ENCODE measurements at regions not wholly inside any gene's neighbourhood (a gene's known extent, or its start where the extent isn't known, plus 50 kb on each side); places are given as distances from the start of the nearest gene placed in this dataset.

- intact Hi-C loops (cut with DNase I): no loop called here
- TF ChIP-seq, protein P1, sequence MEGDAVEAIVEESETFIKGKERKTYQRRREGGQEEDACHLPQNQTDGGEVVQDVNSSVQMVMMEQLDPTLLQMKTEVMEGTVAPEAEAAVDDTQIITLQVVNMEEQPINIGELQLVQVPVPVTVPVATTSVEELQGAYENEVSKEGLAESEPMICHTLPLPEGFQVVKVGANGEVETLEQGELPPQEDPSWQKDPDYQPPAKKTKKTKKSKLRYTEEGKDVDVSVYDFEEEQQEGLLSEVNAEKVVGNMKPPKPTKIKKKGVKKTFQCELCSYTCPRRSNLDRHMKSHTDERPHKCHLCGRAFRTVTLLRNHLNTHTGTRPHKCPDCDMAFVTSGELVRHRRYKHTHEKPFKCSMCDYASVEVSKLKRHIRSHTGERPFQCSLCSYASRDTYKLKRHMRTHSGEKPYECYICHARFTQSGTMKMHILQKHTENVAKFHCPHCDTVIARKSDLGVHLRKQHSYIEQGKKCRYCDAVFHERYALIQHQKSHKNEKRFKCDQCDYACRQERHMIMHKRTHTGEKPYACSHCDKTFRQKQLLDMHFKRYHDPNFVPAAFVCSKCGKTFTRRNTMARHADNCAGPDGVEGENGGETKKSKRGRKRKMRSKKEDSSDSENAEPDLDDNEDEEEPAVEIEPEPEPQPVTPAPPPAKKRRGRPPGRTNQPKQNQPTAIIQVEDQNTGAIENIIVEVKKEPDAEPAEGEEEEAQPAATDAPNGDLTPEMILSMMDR (IDR thresholded peaks at IDR 0.05): no peak
- Histone ChIP-seq H3K4me3 (no peak overlapping the region), H3K27me3 (ENCODE audit: insufficient read depth in 3 of 3, low read length in 2 of 3) (no peaks in the 10 kb centered on the region), H3K4me1 (no peaks in the 10 kb centered on the region), H3K9me3 (no peaks in the 10 kb centered on the region), H3K36me3 (ENCODE audit: insufficient read depth in 1 of 2, low read depth in 1 of 2) (no peaks in the 10 kb centered on the region), H3K27ac (no peak overlapping the region)
- no peak for ATAC-seq
- DNase-seq: no peak
- WGBS, 3 donors: 69 to 81% (median 78%) methylated on average over 7 of the region's 7 CpGs
Observed at GRCh38 chr20:60316476-60317158, 358.4 kb downstream of the CDH26 start.

GRCh38 chr20:60317401-60317800 is 359.2 kb downstream of the CDH26 start:
- Histone ChIP-seq H3K36me3 (ENCODE audit: insufficient read depth in 1 of 2, low read depth in 1 of 2) (no peaks in the 10 kb centered on the region), H3K4me3 (no peak overlapping the region), H3K27ac (no peak overlapping the region), H3K27me3 (ENCODE audit: insufficient read depth in 3 of 3, low read length in 2 of 3) (no peaks in the 10 kb centered on the region), H3K4me1 (no peaks in the 10 kb centered on the region), H3K9me3 (no peaks in the 10 kb centered on the region)
- no peak for DNase-seq
- no peak for ATAC-seq
- intact Hi-C loops (cut with DNase I): no loop called here
- TF ChIP-seq, protein P1 (IDR thresholded peaks at IDR 0.05): no peak
- WGBS, 3 donors: 77 to 86% (median 80%) methylated on average over 3 of the region's 3 CpGs

- WGBS, 3 donors: 55 to 75% (median 68%) methylated on average over 3 of the region's 3 CpGs
- no peaks in the 10 kb centered on the region for H3K36me3 ChIP-seq (ENCODE audit: insufficient read depth in 1 of 2, low read depth in 1 of 2)
- TF ChIP-seq, protein P1 (IDR thresholded peaks at IDR 0.05): no peak
- H3K27ac ChIP-seq: no peak overlapping the region
- H3K4me1 ChIP-seq: no peaks in the 10 kb centered on the region
- no peaks in the 10 kb centered on the region for H3K27me3 ChIP-seq (ENCODE audit: insufficient read depth in 3 of 3, low read length in 2 of 3)
- intact Hi-C loops (cut with DNase I): no loop called here
- DNase-seq (no peak), ATAC-seq (no peak)
- H3K9me3 ChIP-seq: no peaks in the 10 kb centered on the region
- H3K4me3 ChIP-seq: no peak overlapping the region
Observed at GRCh38 chr20:60321601-60322000, 363.4 kb downstream of the CDH26 start.

DNA sequence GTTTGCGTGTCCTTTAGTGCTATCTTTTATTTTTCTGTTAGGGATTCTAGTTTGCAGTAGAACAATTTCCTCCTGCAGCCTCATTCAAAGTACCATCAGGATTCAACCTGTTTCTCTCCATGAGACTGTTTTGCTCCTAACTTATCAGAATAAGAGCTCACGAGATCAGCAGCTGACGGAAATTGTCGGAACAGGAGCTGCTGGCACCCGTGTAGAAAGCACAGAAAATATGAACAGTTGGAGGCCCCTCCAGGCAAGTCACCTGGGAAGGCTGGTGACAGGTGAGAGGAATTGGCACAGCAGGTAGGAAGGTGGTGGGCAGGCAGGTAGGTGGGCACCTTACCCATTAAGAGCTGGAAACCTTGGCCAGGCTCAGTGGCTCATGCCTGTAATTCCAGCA is 368.6 kb downstream of the CDH26 start:
- WGBS, 3 donors: 90 to 93% (median 92%) methylated on average over 5 of the region's 5 CpGs
- H3K27me3 ChIP-seq (ENCODE audit: insufficient read depth in 3 of 3, low read length in 2 of 3): no peaks in the 10 kb centered on the region
- ATAC-seq: no peak
- H3K36me3 ChIP-seq (ENCODE audit: insufficient read depth in 1 of 2, low read depth in 1 of 2): no peaks in the 10 kb centered on the region
- TF ChIP-seq, protein P1 (IDR thresholded peaks at IDR 0.05): no peak
- no peak overlapping the region for H3K27ac ChIP-seq
- intact Hi-C loops (cut with DNase I): no loop called here
- no peak overlapping the region for H3K4me3 ChIP-seq
- no peak for DNase-seq
- no peaks in the 10 kb centered on the region for H3K4me1 ChIP-seq
- no peaks in the 10 kb centered on the region for H3K9me3 ChIP-seq
